Cardiac septum (tissue), 1 donor: ENCODE measurements at regions not wholly inside any gene's neighbourhood (a gene's known extent, or its start where the extent isn't known, plus 50 kb on each side); places are given as distances from the start of the nearest gene placed in this dataset.
"Not testable (repeated sequence)": the region's sequence is repeated elsewhere in the genome, so short reads cannot be mapped to it uniquely, and the experiment has no call there.

Experiments
- DNase-seq: peaks from one replicate; pipeline ENCODE4 v3.0.0-alpha.2; 2020; ENCODE audit warnings: low spot score
- intact Hi-C: fragments of 100-400 bp; cut with DNase I; formaldehyde crosslinking; loops from one replicate; pipeline ENCODE4 v1.14.0; 2022
- donor health status: DM: no; HTN: no; CAD: no.

DNA sequence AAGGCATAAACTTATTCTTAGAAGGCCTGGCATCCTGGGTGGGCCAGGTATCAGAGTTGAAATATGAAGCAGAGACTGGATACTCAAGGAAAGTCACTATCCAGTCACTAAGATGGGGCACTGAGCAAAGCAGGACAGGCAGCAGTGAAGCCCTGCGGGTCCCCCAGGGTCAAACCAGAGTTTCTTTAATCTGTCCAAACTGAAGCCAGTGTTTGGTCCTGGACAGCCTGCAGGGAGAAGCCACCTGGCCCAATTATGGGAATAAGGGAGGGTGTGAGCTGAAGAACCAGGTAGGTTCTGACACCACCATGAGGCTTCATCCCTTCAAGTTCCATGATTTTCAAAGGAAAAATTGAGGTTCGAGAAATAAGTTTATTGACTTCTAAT, 109.7 kb upstream of the FOXN2 start:
- no peak for DNase-seq
- intact Hi-C loops, result no loop called here

DNA sequence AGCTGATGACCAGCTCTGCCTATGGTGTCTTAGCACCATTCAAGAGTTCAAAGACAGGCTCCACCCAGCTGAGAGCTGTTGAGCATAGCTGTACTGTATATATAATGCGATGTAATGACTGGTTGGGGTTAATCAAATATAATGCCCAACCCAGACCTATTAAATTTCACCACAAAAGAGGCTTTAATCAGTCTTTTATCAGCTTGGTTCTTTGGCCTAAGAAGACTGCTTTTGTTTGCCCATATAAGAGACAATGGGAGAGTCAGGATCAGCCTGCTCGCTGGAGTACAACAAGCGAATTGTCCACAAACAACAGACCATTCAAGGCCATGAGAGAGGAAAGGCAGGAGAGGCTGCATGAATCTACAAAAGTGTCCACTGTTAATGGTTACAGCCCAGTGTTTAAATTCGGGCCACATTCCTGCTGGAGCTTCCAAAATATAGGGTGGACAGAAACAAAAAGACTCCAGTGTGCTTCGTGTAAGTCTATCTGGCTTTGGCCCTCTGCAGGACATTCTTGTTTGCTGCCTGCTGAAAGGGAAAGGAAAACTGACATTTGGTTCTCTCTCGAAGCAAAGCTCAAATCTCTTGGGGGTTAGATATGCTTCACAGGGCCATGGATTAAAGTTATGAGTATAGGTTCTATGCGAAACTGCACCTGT, 109.2 kb upstream of the FOXN2 start:
- no peak for DNase-seq
- intact Hi-C loops, result no loop called here

- DNase-seq, intact Hi-C loops: not testable (repeated sequence)
Observed at GRCh38 chr2:48206056-48206656, 108.3 kb upstream of the FOXN2 start.

- intact Hi-C loops, result no loop called here
- DNase-seq, result no peak
Observed at GRCh38 chr2:48207201-48207641, 107.3 kb upstream of the FOXN2 start.

GRCh38 chr2:48207851-48208250, 106.6 kb upstream of the FOXN2 start:
- intact Hi-C loops, result no loop called here
- DNase-seq, result no peak

DNA sequence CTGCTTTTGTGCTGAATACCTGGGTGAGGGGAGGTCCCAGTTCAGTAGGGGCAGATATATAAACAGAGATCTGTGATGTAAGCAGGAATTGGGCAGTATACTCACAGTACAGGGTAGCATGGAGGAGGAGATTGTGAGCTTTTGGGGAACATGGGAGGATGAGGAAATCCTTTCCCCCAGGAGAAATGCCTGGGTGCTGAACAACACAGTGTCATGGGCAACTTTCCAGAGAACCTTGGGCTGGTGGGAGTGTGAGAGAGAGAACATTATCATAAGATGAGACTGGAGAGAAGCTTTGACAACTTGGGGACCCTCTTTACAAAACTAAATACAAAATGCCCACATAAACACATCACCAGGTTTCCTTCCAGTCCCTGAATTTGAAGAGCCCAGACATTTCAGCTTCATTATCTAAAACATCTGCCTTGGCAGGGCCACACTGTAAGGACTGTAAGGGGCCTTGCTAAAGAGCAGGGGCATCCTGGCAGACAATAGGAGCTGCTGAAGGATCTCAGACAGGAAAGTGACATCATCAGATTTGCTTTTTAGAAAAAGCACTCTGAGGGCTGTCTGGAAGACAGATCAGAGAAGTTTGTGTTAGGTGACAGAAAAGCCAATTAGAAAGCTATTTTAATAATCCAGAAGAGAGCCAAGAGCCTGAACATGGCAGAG, 105.1 kb upstream of the FOXN2 start:
- intact Hi-C loops, result no loop called here
- DNase-seq, result no peak

- DNase-seq, result no peak
- intact Hi-C loops, result no loop called here
Observed at GRCh38 chr2:48210189-48210588, 104.3 kb upstream of the FOXN2 start.

DNA sequence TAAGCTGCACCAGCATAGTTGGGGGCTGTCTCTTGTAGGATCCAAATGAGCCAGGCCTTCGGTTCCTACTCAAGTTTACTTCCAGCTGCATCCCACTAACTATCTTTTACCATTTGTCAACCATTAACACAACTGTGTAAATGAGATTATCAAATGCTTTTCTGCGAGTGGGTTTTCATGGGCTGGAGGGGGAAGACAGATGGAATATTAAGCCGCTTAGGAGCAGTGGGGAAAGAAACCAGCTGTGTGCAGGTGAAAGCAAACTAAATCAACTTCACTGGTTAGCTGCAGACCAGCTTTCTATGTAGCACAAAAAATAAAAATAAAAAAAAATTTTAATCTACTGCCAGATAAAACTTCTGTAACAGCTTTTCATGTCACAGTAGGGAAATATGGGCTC, 100.8 kb upstream of the FOXN2 start:
- intact Hi-C loops, result no loop called here
- DNase-seq, result no peak

DNA sequence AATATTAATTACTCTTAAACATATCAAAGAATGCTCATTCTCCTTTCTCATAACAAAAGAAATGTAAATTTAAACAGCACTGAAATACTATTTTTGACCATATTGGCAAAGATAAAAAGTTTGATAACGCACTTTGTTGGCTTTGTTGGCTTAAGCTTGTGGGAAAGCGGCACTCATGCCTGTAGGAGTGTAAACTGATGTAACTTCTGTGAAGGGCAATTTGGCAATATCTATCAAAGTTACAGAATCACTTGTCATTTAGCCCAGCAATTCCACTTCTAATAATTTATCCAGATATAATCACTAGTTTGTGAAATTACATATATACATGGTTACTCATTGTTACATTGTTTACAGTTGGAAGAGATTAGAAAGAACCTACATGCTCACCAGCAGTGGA, 96.3 kb upstream of the FOXN2 start:
- intact Hi-C loops, result no loop called here
- DNase-seq, result no peak

GRCh38 chr2:48219234-48219554, 95.3 kb upstream of the FOXN2 start:
- intact Hi-C loops, result no loop called here
- DNase-seq, result no peak

DNA sequence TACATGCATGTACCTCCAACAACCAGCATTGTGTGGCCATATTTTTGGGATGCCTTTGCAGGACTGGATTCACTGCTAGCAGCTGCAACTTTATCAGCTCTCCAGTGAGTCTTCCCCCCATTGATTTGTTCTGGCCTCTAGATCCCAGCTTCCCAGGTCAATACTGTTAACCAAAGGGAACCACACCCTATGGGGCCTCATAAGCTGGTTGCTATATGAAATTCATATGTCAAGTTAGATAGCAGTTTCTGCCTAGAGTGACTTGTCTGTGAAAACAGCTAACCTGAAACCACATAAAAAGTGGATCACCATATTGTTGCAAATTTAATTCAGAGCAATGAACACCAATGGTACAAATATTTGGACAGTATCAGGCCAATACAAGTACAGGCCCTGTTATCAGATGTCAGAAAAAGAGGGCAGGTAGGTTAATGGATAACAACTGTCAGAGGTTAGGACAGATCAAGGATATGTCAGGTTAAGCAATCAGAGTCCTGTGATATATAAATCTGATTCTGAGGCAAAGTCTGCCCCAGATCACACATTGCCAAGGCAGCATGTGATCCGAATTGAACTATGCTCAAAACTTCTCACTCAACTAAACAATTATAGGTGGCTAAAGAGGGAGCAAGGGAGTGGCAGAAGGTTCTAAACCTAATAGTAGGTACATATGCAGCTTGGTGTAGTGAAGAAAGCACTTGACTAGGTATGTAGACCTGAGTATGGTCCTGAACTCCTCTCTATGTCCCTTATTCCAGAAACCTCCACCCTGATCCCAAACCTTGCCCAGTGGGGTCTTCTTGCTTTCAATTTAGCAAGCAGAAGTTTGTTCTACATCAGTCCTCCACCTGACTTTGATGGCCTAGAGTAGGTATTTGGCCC, 94.7 kb upstream of the FOXN2 start:
- DNase-seq, result no peak
- intact Hi-C loops, result no loop called here

- intact Hi-C loops, result no loop called here
- DNase-seq, result no peak
Observed at GRCh38 chr2:48220501-48220900, 94.0 kb upstream of the FOXN2 start.

DNA sequence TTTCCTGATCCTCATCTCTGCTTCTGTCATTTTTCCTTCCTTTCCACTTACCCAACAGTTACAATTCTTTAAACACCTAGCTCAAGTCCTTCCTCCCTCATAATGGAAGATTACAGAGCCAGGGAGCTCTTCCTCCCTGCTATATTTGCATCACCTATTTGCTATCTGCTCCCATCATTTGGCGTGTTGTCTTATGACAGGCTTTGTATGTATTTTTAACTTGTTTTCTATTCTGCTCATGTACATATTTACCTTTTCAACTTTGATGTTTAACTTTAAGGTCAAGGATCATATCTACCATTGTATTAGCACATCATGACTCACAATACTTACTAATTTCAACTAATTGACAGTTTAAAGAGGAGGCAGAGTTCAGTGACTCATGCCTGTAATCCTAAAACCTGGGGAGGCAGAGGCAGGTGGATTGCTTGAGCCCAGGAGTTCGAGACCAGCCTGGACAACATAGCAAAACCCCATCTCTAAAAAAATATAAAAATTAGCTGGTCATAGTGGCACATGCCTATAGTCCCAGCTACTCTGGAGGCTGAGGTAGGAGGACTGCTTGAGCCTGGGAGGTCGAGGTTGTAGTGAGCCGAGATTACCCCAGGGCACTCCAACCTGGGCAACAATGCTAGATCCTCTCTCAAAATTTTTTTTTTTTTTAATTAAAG, 92.5 kb upstream of the FOXN2 start:
- intact Hi-C loops, result no loop called here
- DNase-seq, result no peak

- DNase-seq, result no peak
- intact Hi-C loops, result no loop called here
Observed at GRCh38 chr2:48227617-48228344, 86.7 kb upstream of the FOXN2 start.

DNA sequence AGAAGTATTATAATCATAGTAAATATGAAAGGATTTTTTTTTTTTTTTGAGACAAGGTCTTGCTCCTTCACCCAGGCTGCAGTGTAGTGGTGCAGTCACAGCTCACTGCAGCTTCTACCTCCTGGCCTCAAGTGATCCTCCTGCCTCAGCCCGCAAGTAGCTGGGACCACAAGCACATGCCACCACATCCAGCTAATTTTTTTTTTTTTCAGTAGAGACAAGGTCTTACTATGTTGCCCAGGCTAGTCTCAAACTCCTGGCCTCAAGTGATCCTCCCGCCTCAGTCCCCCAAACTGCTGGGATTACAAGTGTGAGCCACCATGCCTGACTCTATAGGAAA, 86.2 kb upstream of the FOXN2 start:
- intact Hi-C loops, result no loop called here

DNA sequence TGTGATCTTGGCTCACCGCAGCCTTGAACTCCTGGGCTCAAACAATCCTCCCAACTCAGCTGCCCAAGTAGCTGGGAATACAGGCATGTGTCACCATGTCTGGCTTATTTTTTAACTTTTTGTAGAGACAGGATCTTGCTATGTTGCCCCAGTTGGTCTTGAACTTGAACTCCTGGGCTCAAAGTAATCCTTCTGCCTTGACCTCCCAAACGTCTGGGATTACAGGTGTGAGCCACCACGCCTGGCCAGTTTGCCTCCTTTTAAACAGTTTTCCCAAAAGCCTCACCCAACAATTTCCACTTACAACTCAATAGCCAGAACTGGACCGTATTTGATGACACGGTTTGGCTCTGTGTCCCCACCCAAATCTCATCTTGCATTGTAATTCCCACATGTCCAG, 85.4 kb upstream of the FOXN2 start:
- intact Hi-C loops, result no loop called here
- no peak for DNase-seq

More for the DNA sequence above, 86.2 kb upstream of the FOXN2 start:
- no peak for DNase-seq

- no peak for DNase-seq
- intact Hi-C loops, result no loop called here
Observed at GRCh38 chr2:48230834-48231233, 83.6 kb upstream of the FOXN2 start.

DNA sequence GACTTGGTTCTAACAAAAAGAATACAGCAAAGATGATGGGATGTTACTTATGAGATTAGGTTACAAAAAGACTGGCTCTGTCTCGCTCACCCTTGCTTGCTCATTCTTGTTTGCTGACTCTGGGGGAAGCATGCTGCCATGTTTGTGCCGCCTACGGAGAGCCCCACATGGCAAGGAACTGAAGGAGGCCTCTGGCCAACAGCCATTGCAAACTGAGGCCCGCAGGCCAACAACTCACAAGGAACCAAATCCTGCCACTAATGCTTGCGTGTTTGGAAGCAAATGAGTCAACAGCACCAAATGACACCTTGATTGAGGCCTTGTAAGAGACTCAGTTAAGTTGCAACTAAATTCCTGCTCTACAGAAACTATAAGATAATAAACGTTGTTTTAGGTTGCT, 82.1 kb upstream of the FOXN2 start:
- intact Hi-C loops, result no loop called here
- no peak for DNase-seq

- intact Hi-C loops, result no loop called here
- no peak for DNase-seq
Observed at GRCh38 chr2:48233005-48233404, 81.5 kb upstream of the FOXN2 start.
